DMS79 (cell line): ENCODE measurements at regions not wholly inside any gene's neighbourhood (a gene's known extent, or its start where the extent isn't known, plus 50 kb on each side); places are given as distances from the start of the nearest gene placed in this dataset.
A peak's percentile ranks its signal among the peaks of the same experiment; 100 is the strongest.
"Not testable (repeated sequence)": the region's sequence is repeated elsewhere in the genome, so short reads cannot be mapped to it uniquely, and the experiment has no call there.

Experiments used
- DNase-seq: peaks from one replicate; lab custom pipeline; 2025; lab: John Stamatoyannopoulos, UW

DNA sequence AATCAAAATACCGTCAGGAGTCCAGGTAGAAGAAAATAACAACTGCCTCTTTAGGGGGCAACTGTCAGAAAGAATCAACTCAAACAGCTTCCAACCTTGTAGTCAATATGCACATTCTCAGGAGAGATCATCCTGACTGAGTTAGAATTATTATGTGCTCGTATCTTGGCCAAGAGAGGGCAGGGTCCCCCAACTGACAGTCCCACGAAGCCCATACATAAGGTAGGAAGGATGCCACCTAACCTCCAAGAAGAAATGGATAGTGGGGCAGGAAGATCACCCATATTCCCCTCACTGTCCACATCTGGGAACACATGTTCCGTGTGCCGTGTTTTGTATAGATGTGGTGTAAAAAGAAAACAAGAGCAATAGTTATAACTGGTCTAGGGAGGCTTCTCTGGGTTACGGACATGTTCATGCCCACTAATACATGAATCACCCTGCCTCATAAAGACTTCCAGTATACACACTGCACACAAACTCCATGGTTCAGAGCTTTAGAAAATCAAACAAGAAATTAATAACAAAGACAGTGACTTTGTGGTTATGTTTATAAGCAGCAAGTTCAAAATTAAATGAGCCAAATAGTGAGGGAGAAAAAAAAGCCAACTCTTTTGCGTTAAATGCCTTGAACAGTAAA lies 295.6 kb downstream of the FGFR2 start:
- peak; percentile 17 for DNase-seq

DNA sequence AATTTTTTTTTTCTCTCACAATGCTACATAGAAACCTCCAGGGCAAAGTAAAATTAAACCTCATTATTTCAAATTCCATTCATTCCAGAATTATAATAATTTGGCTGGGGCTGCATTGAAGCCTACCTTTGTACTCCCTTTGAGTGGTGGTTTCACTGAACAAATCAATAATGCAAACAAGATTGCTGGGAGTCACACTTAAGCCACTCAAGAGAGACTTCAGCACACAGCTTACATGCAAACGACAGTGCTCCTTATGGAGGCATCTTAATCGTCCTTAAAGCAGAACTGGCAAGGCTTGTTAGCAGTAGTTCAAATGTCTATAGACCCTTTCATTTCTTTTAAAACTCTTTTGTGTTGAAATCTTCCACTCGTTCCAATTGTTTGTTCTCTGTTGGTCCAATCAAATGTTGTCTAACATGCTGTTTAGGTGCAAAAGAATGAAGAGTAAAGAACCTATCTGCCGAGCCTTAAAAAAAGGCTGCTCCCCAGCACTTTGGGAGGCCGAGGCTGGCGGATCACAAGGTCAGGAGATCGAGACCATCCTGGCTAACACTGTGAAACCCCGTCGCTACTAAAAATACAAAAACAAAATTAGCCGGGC lies 294.9 kb downstream of the FGFR2 start:
- DNase-seq: peak; percentile 79

DNA sequence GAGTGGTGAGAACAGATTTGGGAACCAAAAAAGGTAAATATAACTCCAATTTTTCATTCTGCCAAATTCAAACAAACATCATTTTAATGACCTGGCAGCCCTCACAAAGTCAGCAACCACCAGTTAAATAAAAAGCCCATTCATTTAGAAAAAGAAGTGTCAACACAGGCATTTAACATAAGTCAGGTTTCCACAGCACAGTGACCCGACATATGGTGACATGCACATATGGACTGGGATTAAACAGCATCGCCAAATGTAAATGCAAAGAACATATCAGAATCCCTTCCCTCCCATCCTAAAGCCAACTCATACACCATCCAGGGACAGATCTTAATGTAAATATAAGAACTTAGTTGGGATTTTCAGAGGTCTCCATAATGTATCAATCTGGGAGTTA lies 293.2 kb downstream of the FGFR2 start:
- DNase-seq: no peak

DNA sequence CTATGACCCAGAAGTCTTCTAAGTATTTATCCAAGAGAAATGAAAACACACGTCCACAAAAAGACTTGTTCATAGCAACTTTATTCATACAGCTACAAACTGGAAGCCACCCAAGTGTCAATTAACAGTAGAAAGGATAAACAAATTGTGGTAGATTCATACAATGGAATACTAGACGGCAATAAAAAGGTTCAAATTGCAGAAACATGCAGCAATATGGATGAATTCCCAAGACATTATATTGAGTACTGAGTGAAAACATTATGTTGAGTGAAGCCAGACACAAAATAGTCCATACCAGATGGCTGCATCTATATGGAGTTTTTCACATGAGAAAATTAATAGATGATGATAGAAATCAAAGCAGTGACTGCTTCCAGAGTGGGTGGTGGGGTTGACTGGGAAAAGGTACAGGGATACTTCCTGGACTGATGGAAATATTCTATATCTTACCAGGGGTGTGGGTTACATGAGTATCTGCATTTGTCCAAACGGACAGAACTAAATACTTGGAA lies 292.0 kb downstream of the FGFR2 start:
- no peak for DNase-seq

DNA sequence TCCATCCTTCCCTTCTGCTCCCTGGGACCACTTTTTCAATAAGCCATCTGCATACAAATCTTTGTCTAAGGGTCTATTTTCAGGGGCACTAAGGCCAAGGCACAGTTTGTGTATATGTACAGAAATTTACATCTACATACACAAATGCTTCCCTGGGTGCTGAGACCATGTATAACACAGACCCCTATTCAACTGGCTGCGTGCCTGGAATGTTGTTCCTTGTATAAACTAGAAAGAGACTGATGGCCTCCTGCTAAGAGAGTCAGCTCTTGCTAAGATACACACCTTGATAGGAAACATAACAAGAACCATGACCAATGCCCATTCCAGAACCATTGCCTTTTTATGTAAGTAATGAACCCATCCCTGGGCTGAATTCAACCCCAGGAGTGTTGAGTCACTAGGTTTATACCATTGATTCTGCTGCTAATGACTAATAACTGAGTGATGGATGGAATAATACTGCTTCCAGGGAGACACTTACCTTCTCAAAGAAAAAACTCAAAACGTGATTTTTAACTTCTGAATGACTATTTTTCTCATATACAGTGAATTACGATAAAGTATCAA lies 290.7 kb downstream of the FGFR2 start:
- DNase-seq: no peak

DNA sequence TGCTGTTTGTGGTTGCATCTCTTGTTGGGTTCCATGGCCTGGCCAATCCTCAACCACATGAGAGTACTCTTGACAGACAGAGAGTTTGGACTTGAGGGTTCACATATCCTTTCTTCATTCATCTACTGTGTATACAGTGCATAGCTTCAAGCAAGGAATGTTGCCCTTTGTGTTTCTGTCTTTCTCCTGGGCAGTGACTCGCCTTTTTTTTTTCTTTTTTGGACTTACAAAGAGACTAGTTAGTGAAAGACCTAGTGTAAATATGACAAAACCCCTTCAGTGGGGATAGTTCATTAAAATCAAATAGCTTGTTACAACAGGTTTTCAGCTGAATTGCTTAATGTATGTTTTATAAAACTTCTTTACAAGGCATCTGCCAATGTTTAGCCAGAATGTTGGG lies 290.2 kb downstream of the FGFR2 start:
- DNase-seq: no peak

DNA sequence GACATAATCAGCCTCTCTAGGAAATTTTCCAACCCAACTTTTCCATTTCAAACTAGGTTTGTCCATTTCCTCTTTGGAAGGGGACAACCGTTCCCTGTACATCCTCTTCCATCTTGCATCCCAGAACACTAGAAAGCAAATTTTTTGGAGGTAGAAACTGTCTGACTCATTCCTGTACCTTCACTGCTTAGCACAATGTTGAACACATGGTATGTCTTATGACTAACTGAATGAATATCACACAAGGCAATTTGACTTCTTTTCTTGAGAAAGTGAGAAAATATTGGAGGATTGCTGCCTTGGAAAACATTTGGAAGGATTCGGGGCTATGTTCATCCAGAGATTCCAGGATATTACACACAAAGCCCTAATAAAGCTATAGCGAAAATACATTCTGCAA lies 289.1 kb downstream of the FGFR2 start:
- no peak for DNase-seq

DNA sequence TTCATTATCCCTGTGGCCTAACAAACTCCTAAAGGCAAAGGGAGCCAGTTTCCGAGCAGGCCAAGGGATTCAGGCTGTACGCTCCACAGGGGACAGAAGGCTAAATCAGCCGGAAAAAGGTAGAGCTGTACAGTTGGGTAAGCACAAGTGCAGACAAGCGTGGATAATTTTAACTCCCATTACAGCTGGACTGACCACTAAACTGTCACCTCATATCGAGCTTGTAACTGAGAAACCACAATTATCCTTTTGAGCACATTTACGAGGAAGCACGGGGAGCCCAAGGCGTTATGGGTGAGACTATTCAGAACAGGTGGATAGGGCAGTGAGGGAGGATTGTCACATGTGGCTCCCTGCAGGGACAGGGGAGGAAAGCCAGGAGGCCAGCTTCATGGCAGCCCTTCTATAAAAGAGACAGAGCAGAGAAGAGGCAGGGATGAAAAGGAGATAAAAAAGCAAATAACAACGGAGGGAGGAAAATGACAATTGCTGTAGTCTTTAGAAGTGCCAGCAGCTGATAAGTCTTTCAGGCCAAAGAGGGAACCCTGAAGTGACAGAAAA lies 288.0 kb downstream of the FGFR2 start:
- DNase-seq: peak; percentile 71

DNA sequence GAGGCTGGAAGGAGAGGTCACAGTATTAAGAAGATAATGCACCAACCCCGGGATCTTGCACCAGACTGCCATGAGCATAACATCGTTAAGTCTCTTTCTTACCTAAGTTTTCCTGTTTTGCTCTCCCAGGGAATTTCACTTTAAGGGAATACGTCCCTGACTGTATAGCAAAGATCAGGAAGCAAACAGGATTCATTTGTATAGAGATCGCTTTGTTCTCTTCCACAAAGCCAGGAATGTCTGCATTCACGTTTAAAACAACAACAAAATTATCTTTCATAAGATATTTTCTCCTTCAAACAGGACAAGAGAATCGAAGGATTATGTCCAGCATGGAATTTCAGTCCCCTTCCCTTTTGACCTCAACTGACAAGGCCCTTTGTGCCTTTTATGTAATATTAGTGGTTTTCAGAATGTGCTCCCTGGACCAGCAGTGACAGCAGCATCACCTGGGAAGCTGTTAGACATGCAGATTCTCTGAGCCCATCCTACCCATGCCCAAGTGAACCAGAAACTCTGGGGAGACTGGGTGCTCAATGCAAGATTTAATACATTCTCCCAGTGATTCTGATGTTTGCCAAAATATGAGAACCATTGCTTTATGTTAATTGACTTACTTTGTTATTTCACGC lies 286.3 kb downstream of the FGFR2 start:
- DNase-seq: no peak

DNA sequence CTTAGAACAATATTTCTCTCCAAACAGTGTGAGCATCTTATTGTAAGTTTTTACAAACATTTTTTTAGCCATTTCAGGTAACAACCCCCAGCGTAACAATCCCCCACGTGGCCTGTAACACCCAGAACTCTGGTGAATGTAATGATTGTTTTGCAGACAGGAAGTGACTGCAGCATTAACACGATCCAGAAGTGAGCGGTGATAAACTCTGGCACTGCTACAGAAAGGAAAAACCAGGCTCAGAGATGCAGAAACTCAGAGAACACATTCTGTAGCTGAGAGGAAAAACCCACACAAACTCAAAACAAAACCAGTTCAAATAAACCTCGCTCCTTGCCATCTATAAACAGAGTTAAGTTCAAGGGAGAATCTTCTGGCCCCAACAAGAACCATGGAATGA lies 285.7 kb downstream of the FGFR2 start:
- no peak for DNase-seq

DNA sequence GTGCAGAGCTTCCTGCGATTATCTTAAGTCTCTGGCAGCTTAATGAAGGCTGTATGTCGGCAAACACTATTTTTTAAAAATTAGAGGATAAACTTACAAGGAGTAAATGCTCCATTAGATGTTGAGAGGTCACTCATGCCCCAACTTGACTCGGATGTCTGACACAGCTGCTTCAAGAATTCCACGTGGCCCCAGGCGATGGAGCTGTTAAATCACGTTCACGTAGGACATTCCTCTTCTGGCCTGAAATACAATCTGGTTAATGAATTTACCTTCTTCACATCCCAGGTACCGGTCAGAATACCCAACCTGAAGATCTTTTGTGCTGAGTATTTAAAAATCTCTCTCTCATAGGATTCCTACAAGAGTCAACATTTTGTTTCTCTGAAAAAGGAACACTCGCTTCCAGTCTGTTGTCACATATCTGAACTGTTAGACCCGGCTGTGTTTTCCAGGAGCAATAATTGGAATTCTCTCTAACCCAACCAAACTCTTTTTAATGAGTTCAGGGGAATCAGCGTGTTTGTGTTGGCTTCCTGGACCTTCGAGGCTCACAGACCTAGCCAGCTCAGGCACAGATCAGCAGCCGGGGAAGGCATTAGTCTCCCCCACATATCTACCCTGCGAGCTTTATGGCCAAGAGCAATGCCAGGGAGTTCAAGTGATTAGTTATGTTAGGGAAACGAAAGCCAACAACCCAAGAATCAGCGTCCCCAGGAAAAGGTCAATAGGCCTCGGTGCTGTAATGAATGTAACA lies 284.9 kb downstream of the FGFR2 start:
- peak; percentile 48 for DNase-seq

DNA sequence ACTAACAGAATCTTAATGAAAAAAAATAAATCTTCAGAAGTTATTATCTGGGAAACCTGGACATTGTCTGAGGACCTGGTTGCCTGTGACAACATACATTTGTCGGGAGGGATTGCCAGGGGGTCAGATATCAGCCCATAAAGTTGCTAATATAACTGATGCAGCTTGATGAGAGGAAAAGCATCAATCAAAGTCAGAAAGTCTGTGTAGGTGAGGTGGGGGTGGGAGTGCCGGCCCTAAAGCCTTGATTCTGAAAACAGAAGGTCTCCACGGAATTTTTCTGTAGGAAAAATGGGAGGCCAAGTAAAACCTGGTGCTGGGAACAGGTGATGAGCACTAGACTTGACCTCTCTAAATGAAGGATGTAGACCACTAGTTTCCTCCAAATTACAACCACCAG lies 281.8 kb downstream of the FGFR2 start:
- DNase-seq: no peak

DNA sequence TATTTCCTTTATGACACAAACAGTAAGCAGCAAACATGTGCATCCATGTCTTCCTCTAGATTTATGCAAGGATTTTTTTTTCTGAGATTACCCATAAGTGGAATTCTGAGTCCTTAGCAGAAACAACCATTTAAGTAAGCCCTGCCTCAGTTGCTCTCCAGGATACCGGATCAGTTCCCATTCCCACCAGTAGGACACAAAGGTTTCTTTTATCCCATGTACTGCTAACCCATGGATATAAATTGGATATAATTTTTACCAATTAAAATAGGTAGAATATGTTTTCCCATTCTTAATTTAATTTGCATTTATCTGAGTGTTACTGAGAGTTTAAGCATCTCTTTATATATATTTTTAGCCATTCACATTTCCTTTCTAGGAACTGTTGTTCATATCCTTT lies 280.9 kb downstream of the FGFR2 start:
- DNase-seq: no peak

DNA sequence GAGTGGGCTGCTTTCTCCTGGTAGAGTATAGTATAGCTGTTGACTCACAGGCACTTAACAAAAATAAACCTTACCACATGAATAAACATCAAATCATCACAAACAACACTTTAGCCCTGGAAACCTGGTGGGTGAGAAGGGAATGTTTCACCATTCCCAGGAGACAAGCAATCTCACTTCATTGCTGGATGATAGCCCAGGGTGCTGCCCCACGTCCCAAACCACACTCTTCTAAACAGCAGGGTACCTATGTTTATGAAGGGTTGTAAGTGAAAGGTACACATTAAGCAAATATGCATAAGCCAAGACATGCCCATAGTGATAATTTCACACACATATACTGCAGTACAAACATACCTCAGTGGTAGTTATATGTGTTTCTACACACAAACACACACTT lies 276.2 kb downstream of the FGFR2 start:
- DNase-seq: no peak

DNA sequence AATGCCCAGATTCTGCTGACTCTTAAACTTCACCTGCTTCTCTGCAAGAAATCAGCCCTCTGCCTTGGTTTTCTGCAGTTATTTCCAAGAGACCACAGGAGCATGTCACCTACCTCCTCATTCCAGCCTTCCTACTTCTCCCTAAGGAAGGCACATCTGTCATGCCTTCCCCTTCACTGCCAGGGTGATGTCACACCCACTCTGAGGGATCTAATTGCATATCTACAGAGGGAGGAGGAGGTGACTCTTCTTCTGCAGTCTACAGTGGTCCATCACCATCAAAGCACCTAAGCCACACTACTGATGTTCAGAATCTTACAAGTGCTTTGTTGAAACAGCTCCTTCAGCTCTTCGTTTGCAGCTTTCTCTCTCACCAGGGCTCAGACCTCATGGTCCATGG lies 275.5 kb downstream of the FGFR2 start:
- no peak for DNase-seq

DNA sequence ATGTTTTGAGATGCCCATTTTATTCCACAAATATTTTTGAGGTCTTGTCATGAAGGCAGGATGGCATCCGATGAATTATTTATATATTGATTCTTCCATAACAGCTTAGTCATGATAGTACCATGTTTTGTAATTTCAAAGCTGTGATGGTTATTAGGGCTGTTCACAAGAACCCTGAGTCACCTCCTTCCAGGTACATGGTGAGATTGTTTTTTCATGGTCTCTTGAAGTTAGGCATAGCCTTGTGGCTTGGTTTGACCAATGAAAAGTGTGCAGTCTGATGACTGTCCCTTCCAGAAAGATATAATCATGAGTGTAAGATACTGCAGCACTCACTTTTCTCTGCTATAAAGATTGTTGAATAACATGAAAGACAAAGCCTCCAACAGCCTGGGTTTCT lies 274.8 kb downstream of the FGFR2 start:
- no peak for DNase-seq

DNA sequence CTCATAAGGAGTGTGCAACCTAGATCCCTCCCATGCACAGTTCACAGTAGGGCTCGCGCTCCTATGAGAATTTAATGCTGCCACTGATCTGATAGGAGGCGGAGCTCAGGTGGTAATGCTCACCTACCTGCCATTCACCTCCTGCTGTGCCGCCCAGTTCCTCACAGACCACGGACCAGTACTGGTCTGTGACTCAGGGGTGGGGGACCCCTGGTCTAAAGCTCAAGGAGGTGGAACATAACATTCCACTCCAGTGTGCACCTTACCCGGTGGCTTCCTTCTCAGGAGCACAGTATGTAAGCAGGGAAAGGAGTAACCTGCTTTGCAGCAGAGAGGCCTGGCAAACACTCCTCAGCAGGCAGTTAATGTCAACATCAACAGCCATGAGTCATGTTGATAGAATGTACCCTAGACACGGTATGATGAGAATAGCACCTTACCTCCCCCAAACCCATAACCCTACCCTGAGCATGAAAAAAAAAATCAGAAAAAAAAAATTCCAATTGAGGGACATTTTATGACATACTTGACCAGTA lies 273.5 kb downstream of the FGFR2 start:
- DNase-seq: no peak

DNA sequence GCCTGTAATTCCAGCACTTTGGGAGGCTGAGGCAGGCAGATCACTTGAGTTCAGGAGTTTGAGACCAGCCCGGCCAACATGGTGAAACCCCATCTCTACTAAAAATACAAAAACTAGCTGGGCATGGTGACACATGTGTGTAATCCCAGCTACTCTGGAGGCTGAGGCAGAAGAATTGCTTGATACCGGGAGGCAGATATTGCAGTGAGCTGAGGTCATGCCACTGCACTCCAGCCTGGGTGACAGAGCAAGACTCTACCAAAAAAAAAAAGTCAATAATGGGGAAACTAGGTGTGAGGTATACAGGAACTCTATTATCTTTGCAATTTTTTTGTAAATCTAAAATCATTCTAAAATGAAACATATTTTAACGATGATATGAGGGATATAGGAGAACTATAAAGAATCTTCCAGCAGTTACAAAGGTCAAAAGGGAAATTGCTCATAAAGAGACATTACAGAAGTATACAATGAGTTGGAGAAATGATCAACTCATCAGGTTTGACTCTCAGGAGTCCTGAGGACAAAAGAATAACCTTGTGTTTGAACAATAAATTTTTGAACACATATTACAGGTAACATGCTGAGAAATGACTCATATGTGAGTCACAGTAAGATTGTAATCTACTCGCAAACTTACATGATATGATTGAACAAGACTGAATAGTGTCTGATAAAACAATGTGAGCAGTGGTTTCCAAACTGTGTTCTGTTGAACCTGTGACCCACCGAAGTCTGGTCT lies 272.6 kb downstream of the FGFR2 start:
- DNase-seq: no peak

DNA sequence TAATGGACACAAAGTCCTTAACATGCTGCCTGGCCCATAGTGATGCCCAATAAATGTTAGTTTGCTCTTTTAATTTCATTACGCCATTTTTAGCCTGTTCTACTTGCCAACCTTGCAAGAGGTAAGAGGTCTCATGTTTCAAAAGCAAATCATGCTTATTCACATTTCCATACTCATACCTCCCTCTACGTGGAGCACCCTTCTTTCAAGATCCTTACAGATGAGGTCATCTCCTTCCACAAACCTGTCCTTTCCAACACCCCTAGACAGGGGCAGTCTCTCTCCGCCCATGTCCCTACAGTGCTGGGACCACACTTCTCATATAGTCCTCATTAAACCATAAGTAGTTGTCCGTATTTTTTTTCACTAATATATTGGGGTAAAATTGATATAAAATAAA lies 271.3 kb downstream of the FGFR2 start:
- DNase-seq: no peak

DNA sequence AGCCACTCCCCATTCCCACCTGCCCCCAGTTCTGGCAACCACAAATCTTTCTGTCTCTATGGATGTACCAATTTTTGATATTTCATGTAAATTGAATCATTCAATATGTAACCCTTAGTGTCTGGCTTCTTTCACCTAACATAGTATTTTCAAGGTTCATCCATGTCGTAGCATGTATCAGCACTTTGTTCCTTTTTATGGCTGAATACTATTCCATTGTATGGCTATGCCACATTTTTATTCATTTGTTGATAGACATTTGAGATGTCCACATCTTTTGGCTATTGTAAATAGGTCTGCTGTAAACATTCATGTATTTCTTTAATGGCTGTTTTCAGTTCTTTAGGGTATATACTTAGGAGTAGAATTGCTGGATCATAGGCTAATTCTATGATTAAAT lies 270.5 kb downstream of the FGFR2 start:
- no peak for DNase-seq

DNA sequence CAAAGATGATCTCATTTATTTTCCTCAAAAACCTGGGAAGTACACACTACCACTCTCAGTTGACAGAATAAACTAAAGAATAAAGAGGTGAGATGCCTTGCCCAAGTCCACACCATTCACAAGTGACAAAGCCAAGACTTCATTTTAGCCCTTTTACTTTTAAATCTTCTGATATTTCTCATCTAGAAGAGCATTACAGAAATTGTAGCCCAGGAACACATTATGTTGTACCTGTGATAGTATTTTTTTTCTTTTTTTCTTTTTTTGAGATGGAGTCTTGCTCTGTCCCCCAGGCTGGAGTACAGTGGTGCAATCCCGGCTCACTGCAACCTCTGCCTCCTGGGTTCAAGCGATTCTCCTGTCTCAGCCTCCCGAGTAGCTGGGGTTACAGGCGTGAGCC lies 268.6 kb downstream of the FGFR2 start:
- DNase-seq: not testable (repeated sequence)
